ENCODE measurements at regions not wholly inside any gene's neighbourhood (a gene's known extent, or its start where the extent isn't known, plus 50 kb on each side); places are given as distances from the start of the nearest gene placed in this dataset.
A peak's percentile ranks its signal among the peaks of the same experiment; 100 is the strongest.

- Mint-ChIP-seq H3K27ac (no peak overlapping the region), H3K9me3 (peaks cover 12% of the 10 kb centered on the region), H3K4me1 (no peaks in the 10 kb centered on the region), H3K27me3 (ENCODE audit: low read depth) (no peaks in the 10 kb centered on the region), H3K36me3 (ENCODE audit: low read depth) (no peaks in the 10 kb centered on the region), H3K4me3 (no peak overlapping the region)
- TF ChIP-seq CTCF (IDR thresholded peaks at IDR 0.05; ENCODE audit: unreplicated experiment in 3 of 3): no peak
These were observed 393.4 kb downstream of the ZNF608 start for GRCh38 chr5:124353016-124353415.

- no peak for TF ChIP-seq CTCF (IDR thresholded peaks at IDR 0.05; ENCODE audit: unreplicated experiment in 3 of 3)
- no peak overlapping the region for H3K4me3 Mint-ChIP-seq
- H3K4me1 Mint-ChIP-seq: no peaks in the 10 kb centered on the region
- peaks cover 12% of the 10 kb centered on the region for H3K9me3 Mint-ChIP-seq
- H3K27me3 Mint-ChIP-seq (ENCODE audit: low read depth): no peaks in the 10 kb centered on the region
- no peaks in the 10 kb centered on the region for H3K36me3 Mint-ChIP-seq (ENCODE audit: low read depth)
- no peak overlapping the region for H3K27ac Mint-ChIP-seq
These were observed 394.1 kb downstream of the ZNF608 start for GRCh38 chr5:124352312-124352711.

GRCh38 chr5:124349931-124350330 lies 396.5 kb downstream of the ZNF608 start:
- Mint-ChIP-seq H3K4me3 (no peak overlapping the region), H3K9me3 (peaks cover 8% of the 10 kb centered on the region), H3K27me3 (ENCODE audit: low read depth) (no peaks in the 10 kb centered on the region), H3K27ac (no peak overlapping the region), H3K4me1 (no peaks in the 10 kb centered on the region), H3K36me3 (ENCODE audit: low read depth) (no peaks in the 10 kb centered on the region)
- no peak for TF ChIP-seq CTCF (IDR thresholded peaks at IDR 0.05; ENCODE audit: unreplicated experiment in 3 of 3)

- no peak overlapping the region for H3K4me3 Mint-ChIP-seq
- no peaks in the 10 kb centered on the region for H3K4me1 Mint-ChIP-seq
- peak overlapping the region in 2 of 3 experiments; percentile 22 to 64 for H3K27ac Mint-ChIP-seq
- no peaks in the 10 kb centered on the region for H3K36me3 Mint-ChIP-seq (ENCODE audit: low read depth)
- peaks cover 2% of the 10 kb centered on the region for H3K9me3 Mint-ChIP-seq
- peaks cover 4% of the 10 kb centered on the region for H3K27me3 Mint-ChIP-seq (ENCODE audit: low read depth)
- no peak for TF ChIP-seq CTCF (IDR thresholded peaks at IDR 0.05; ENCODE audit: unreplicated experiment in 3 of 3)
These were observed 403.0 kb downstream of the ZNF608 start for GRCh38 chr5:124343451-124343867.

GRCh38 chr5:124342986-124343385 lies 403.5 kb downstream of the ZNF608 start:
- Mint-ChIP-seq H3K9me3 (peaks cover 2% of the 10 kb centered on the region), H3K27me3 (ENCODE audit: low read depth) (peaks cover 4% of the 10 kb centered on the region), H3K27ac (peak overlapping the region in 2 of 3 experiments; percentile 22 to 64), H3K36me3 (ENCODE audit: low read depth) (no peaks in the 10 kb centered on the region), H3K4me3 (no peak overlapping the region), H3K4me1 (no peaks in the 10 kb centered on the region)
- TF ChIP-seq CTCF (IDR thresholded peaks at IDR 0.05; ENCODE audit: unreplicated experiment in 3 of 3): no peak

GRCh38 chr5:124342584-124342983 lies 403.9 kb downstream of the ZNF608 start:
- H3K4me3 Mint-ChIP-seq: peak overlapping the region in 1 of 3 experiments; percentile 18
- no peaks in the 10 kb centered on the region for H3K4me1 Mint-ChIP-seq
- TF ChIP-seq CTCF (IDR thresholded peaks at IDR 0.05; ENCODE audit: unreplicated experiment in 3 of 3): no peak
- no peaks in the 10 kb centered on the region for H3K36me3 Mint-ChIP-seq (ENCODE audit: low read depth)
- H3K27ac Mint-ChIP-seq: peak overlapping the region in 2 of 3 experiments; percentile 67 to 91
- peaks cover 4% of the 10 kb centered on the region for H3K27me3 Mint-ChIP-seq (ENCODE audit: low read depth)
- no peaks in the 10 kb centered on the region for H3K9me3 Mint-ChIP-seq

All from nephron (organoid).